ENCODE measurements at regions not wholly inside any gene's neighbourhood (a gene's known extent, or its start where the extent isn't known, plus 50 kb on each side); places are given as distances from the start of the nearest gene placed in this dataset.

GRCh38 chr12:28780096-28780495 is 369.0 kb upstream of the FAR2 start:
- TF ChIP-seq CTCF (optimal IDR thresholded peaks at IDR 0.05 in 1 of 3, IDR thresholded peaks at IDR 0.05 in 1 of 3, conservative IDR thresholded peaks at IDR 0.05 in 1 of 3; ENCODE audit: extremely low read depth in 1 of 3, insufficient read depth in 2 of 3, low read length in 3 of 3) (no peak), EZH2 (IDR thresholded peaks at IDR 0.05; ENCODE audit: low read length) (no peak)

Measured in keratinocyte (primary cell).